Activated CD4-positive, CD25-positive, alpha-beta regulatory T cell treated with anti-CD3 and anti-CD28 coated beads, Interleukin-2, amount 50 U/mL, for 72 hours (primary cell): ENCODE measurements at regions not wholly inside any gene's neighbourhood (a gene's known extent, or its start where the extent isn't known, plus 50 kb on each side); places are given as distances from the start of the nearest gene placed in this dataset.

Experiments used
- DNase-seq: peaks from one replicate; pipeline ENCODE4 v3.0.0; 2021

GRCh38 chr20:20992686-20993360, 113.3 kb downstream of the LINC00237 start:
- DNase-seq, result no peak

- no peak for DNase-seq
Observed at GRCh38 chr20:20992277-20992676, 113.9 kb downstream of the LINC00237 start.

- no peak for DNase-seq
Observed at GRCh38 chr20:20989081-20989480, 117.1 kb downstream of the LINC00237 start.

GRCh38 chr20:20979934-20980333, 126.2 kb downstream of the LINC00237 start:
- no peak for DNase-seq

GRCh38 chr20:20977786-20978185, 128.4 kb downstream of the LINC00237 start:
- DNase-seq, result no peak

GRCh38 chr20:20972490-20972889, 133.7 kb downstream of the LINC00237 start:
- no peak for DNase-seq

- no peak for DNase-seq
Observed at GRCh38 chr20:20971810-20972209, 134.3 kb downstream of the LINC00237 start.

GRCh38 chr20:20970841-20971240, 135.3 kb downstream of the LINC00237 start:
- no peak for DNase-seq

- DNase-seq, result no peak
Observed at GRCh38 chr20:20969701-20970280, 136.4 kb downstream of the LINC00237 start.

GRCh38 chr20:20967564-20968184, 138.5 kb downstream of the LINC00237 start:
- no peak for DNase-seq

GRCh38 chr20:20966171-20966570, 140.0 kb downstream of the LINC00237 start:
- no peak for DNase-seq

GRCh38 chr20:20959031-20959755, 147.0 kb downstream of the LINC00237 start:
- no peak for DNase-seq

GRCh38 chr20:20956513-20956931, 149.6 kb downstream of the LINC00237 start:
- DNase-seq, result no peak

GRCh38 chr20:20955892-20956291, 150.3 kb downstream of the LINC00237 start:
- no peak for DNase-seq

- no peak for DNase-seq
Observed at GRCh38 chr20:20953738-20954618, 152.2 kb downstream of the LINC00237 start.

- no peak for DNase-seq
Observed at GRCh38 chr20:20950620-20951019, 155.5 kb downstream of the LINC00237 start.

GRCh38 chr20:20946122-20946759, 159.9 kb downstream of the LINC00237 start:
- DNase-seq, result no peak

GRCh38 chr20:20941468-20941889, 164.7 kb downstream of the LINC00237 start:
- DNase-seq, result no peak

- DNase-seq, result no peak
Observed at GRCh38 chr20:20939006-20939405, 167.2 kb downstream of the LINC00237 start.

GRCh38 chr20:20938599-20938998, 167.6 kb downstream of the LINC00237 start:
- DNase-seq, result no peak

GRCh38 chr20:20938131-20938530, 168.0 kb downstream of the LINC00237 start:
- DNase-seq, result no peak
